Heart left ventricle (tissue), 13 donors: ENCODE measurements at regions not wholly inside any gene's neighbourhood (a gene's known extent, or its start where the extent isn't known, plus 50 kb on each side); places are given as distances from the start of the nearest gene placed in this dataset.

ENCODE experiments used
- CTCF ChIP-seq, 12 donors: fragments of 200-600 bp; sonication (generic) in 4 of 12; IDR thresholded peaks; one replicate each; pipeline versions ENCODE4 v1.5.0 to v1.8.0; 2018 to 2022; ENCODE audit warnings: antibody characterized with exemption in 12 of 12, mild to moderate bottlenecking in 5 of 12
- POLR2A ChIP-seq, 2 donors: fragments of 450-650 bp; IDR thresholded peaks; one replicate each; pipeline ENCODE4 v1.6.1; 2017; ENCODE audit warnings: antibody characterized with exemption in 2 of 2, mild to moderate bottlenecking in 2 of 2, moderate library complexity in 2 of 2
- donor health status: ischemic (EF 13 %, LVEDD 7.1; RV severe dilation, severe dysfunction).
- donor health status: DM: no; HTN: yes; CAD: no.
- donor health status: DM: no; HTN: no; CAD: no.
- donor health status: ischemic (EF 25% LVEDD 6.9; RV normal size, moderate dysfunction).
- donor health status: ischemic (EF 25% LVEDD 5.7; RV mildly dilated, moderate dysfunction).
- donor health status: ischemic (EF 35%, LVEDD 5.7; RV mildly dilated, moderate dysfunction).
- donor health status: nonischemic (EF 11% LVEDD 7.7; RV severe dilation, severe dysfunction).
- donor health status: DM: yes; HTN: yes; CAD: no.
- donor health status: PGD.
- donor health status: ischemic (EF 29% LVEDD 5.4; RV normal size, mild dysfunction).
- donor health status: nonischemic (EF 23%, LVEDD 6.1; RV moderate dilation, normal function).

- TF ChIP-seq CTCF (IDR thresholded peaks at IDR 0.05) (no peak), POLR2A (IDR thresholded peaks at IDR 0.05) (no peak)
Observed at GRCh38 chr18:64718808-64719207, 569.9 kb upstream of the LINC00305 start.
